CD8-positive, alpha-beta memory T cell (primary cell): ENCODE measurements at regions not wholly inside any gene's neighbourhood (a gene's known extent, or its start where the extent isn't known, plus 50 kb on each side); places are given as distances from the start of the nearest gene placed in this dataset.
"Not testable (repeated sequence)": the region's sequence is repeated elsewhere in the genome, so short reads cannot be mapped to it uniquely, and the experiment has no call there.

Experiments used
- CTCF ChIA-PET: fragments of 350-600 bp; sonication (Branson Sonifier 250); formaldehyde crosslinking; loops from one replicate; lab custom pipeline; 2021; ENCODE audit warnings: antibody characterized with exemption; lab: Charles Lee
- POLR2A ChIA-PET: fragments of 350-600 bp; sonication (Branson Sonifier 250); formaldehyde crosslinking; loops from one replicate; lab custom pipeline; 2021; ENCODE audit warnings: antibody characterized with exemption; lab: Charles Lee
- DNase-seq, 5 donors: peaks; one replicate each; pipeline versions ENCODE4 v3.0.0 to v3.0.0-alpha.2; 2020 to 2022; ENCODE audit warnings: mixed read lengths in 1 of 5
- H3K27ac ChIP-seq: one replicate; pipeline ENCODE4 v1.7.0; 2013; ENCODE audit warnings: low read depth, mild to moderate bottlenecking, low read length, moderate library complexity
- H3K27me3 ChIP-seq: 2 replicates; pipeline ENCODE4 v1.7.0; 2013; ENCODE audit warnings: low read length, mild to moderate bottlenecking; ENCODE audit not compliant: insufficient read depth, poor library complexity, severe bottlenecking
- H3K36me3 ChIP-seq: 2 replicates; pipeline ENCODE4 v1.7.0; 2013; ENCODE audit warnings: mild to moderate bottlenecking, low read length, moderate library complexity; ENCODE audit not compliant: insufficient read depth
- H3K4me1 ChIP-seq: 2 replicates; pipeline ENCODE4 v1.7.0; 2013; ENCODE audit warnings: mild to moderate bottlenecking, low read length, moderate library complexity; ENCODE audit not compliant: insufficient read depth
- H3K4me3 ChIP-seq: 2 replicates; pipeline ENCODE4 v1.7.0; 2013; ENCODE audit warnings: mild to moderate bottlenecking, low read length
- H3K9me3 ChIP-seq: 2 replicates; pipeline ENCODE4 v1.7.0; 2013; ENCODE audit warnings: mild to moderate bottlenecking, low read length
- H3K27ac Mint-ChIP-seq, 8 donors: one replicate each; pipeline ENCODE4 v1.8.0; 2020 to 2021; ENCODE audit warnings: mixed read lengths in 8 of 8, mild to moderate bottlenecking in 6 of 8, inconsistent platforms in 3 of 8, moderate library complexity in 3 of 8
- H3K27me3 Mint-ChIP-seq, 2 donors: one replicate each; pipeline ENCODE4 v1.8.0; 2020 to 2021; ENCODE audit warnings: mixed read lengths in 2 of 2, mild to moderate bottlenecking in 1 of 2, moderate library complexity in 1 of 2
- H3K36me3 Mint-ChIP-seq, 3 donors: one replicate each; pipeline ENCODE4 v1.8.0; 2020 to 2021; ENCODE audit warnings: mixed read lengths in 3 of 3, inconsistent platforms in 1 of 3, mild to moderate bottlenecking in 1 of 3
- H3K4me1 Mint-ChIP-seq, 3 donors: one replicate each; pipeline ENCODE4 v1.8.0; 2020 to 2021; ENCODE audit warnings: mixed read lengths in 3 of 3, inconsistent platforms in 1 of 3, mild to moderate bottlenecking in 1 of 3
- H3K4me3 Mint-ChIP-seq, 7 donors: one replicate each; pipeline ENCODE4 v1.8.0; 2020 to 2021; ENCODE audit warnings: mixed read lengths in 7 of 7, mild to moderate bottlenecking in 6 of 7, moderate library complexity in 4 of 7, inconsistent platforms in 2 of 7
- H3K9me3 Mint-ChIP-seq, 5 donors: one replicate each; pipeline ENCODE4 v1.8.0; 2020 to 2022; ENCODE audit warnings: mixed read lengths in 5 of 5, mild to moderate bottlenecking in 3 of 5, moderate library complexity in 2 of 5, inconsistent platforms in 1 of 5

DNA sequence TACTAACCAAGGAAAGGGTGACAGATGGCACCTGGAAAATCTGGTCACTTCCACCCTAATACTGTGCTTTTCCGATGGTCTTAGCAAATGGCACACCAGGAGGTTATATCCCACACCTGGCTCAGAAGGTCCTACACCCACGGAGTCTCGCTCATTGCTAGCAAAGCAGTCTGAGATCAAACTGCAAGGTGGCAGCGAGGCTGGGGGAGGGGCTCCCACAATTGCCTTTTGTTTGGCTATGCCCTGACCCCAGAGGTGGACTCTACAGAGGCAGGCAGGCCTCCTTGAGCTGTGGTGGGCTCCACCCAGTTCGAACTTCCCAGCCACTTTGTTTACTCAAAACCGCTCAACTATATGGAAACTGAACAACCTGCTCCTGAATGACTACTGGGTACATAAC is 50.3 kb upstream of the UGT2B15 start:
- H3K4me3 ChIP-seq, H3K36me3 Mint-ChIP-seq, H3K4me3 Mint-ChIP-seq, POLR2A ChIA-PET, H3K27ac ChIP-seq, H3K9me3 Mint-ChIP-seq, H3K4me1 ChIP-seq, H3K4me1 Mint-ChIP-seq, H3K27me3 Mint-ChIP-seq, H3K27ac Mint-ChIP-seq, CTCF ChIA-PET, DNase-seq, H3K36me3 ChIP-seq, H3K27me3 ChIP-seq, H3K9me3 ChIP-seq: not testable (repeated sequence)

DNA sequence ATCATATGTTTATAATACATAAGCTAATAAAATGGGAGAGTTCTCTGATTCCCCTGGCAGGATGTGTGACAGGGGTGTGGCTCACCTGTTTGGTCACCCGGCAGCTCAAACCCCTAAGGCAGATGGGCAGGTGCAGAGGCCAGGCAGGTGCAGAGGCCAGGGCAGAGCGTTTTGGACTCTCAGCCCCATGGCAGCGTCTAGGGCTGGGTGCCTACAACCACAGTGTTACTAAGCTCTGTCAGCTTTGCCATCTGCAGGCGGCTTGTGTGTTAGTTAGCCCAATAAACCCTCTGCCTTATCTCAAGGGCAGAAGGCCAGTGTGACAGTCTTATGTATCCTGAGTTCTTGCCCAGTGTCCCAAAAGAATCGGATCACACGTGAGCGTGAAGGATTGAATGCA is 54.0 kb upstream of the UGT2B15 start:
- Mint-ChIP-seq H3K4me3 (no peak overlapping the region), H3K27me3 (peaks cover 0 to under 1% of the 10 kb centered on the region in 2 donors), H3K9me3 (peaks cover 0 to 4% (median 0%) of the 10 kb centered on the region in 5 donors), H3K4me1 (no peaks in the 10 kb centered on the region), H3K36me3 (no peaks in the 10 kb centered on the region), H3K27ac (no peak overlapping the region)
- Histone ChIP-seq H3K4me3 (no peak overlapping the region), H3K4me1 (no peaks in the 10 kb centered on the region), H3K27me3 (no peaks in the 10 kb centered on the region), H3K27ac (no peak overlapping the region), H3K36me3 (no peaks in the 10 kb centered on the region), H3K9me3 (no peaks in the 10 kb centered on the region)
- ChIA-PET POLR2A (no interaction called here), CTCF (no interaction called here)
- no peak for DNase-seq

- Histone ChIP-seq H3K4me3 (no peak overlapping the region), H3K4me1 (no peaks in the 10 kb centered on the region), H3K9me3 (no peaks in the 10 kb centered on the region), H3K27ac (no peak overlapping the region), H3K36me3 (no peaks in the 10 kb centered on the region), H3K27me3 (no peaks in the 10 kb centered on the region)
- no peak for DNase-seq
- H3K4me3 Mint-ChIP-seq = no peak overlapping the region
- H3K27ac Mint-ChIP-seq = peak overlapping the region in 1 of 8 donors; percentile 65
- H3K27me3 Mint-ChIP-seq = peaks cover 0 to 4% of the 10 kb centered on the region in 2 donors
- no peaks in the 10 kb centered on the region for H3K4me1 Mint-ChIP-seq
- POLR2A ChIA-PET = no interaction called here
- H3K9me3 Mint-ChIP-seq = peaks cover 0 to 4% (median 0%) of the 10 kb centered on the region in 5 donors
- H3K36me3 Mint-ChIP-seq = no peaks in the 10 kb centered on the region
- CTCF ChIA-PET = no interaction called here
Observed at GRCh38 chr4:68724922-68725321, 54.5 kb upstream of the UGT2B15 start.

- Histone ChIP-seq H3K4me1 (no peaks in the 10 kb centered on the region), H3K27me3 (no peaks in the 10 kb centered on the region), H3K27ac (no peak overlapping the region), H3K4me3 (no peak overlapping the region), H3K36me3 (no peaks in the 10 kb centered on the region), H3K9me3 (no peaks in the 10 kb centered on the region)
- Mint-ChIP-seq H3K4me1 (no peaks in the 10 kb centered on the region), H3K4me3 (no peak overlapping the region), H3K27ac (no peak overlapping the region), H3K36me3 (no peaks in the 10 kb centered on the region), H3K9me3 (no peaks in the 10 kb centered on the region), H3K27me3 (peaks cover 2 to 4% of the 10 kb centered on the region in 2 donors)
- ChIA-PET POLR2A (no interaction called here), CTCF (no interaction called here)
- DNase-seq = no peak
Observed at GRCh38 chr4:68732653-68733466, 62.4 kb upstream of the UGT2B15 start.

GRCh38 chr4:68734095-68734494 is 63.6 kb upstream of the UGT2B15 start:
- Mint-ChIP-seq H3K27ac (no peak overlapping the region), H3K9me3 (peaks cover 0 to 2% (median 0%) of the 10 kb centered on the region in 5 donors), H3K4me1 (no peaks in the 10 kb centered on the region), H3K36me3 (no peaks in the 10 kb centered on the region), H3K4me3 (no peak overlapping the region), H3K27me3 (peaks cover 2 to 4% of the 10 kb centered on the region in 2 donors)
- Histone ChIP-seq H3K4me1 (no peaks in the 10 kb centered on the region), H3K36me3 (no peaks in the 10 kb centered on the region), H3K9me3 (no peaks in the 10 kb centered on the region), H3K27ac (no peak overlapping the region), H3K4me3 (no peak overlapping the region), H3K27me3 (no peaks in the 10 kb centered on the region)
- DNase-seq = no peak
- ChIA-PET POLR2A (no interaction called here), CTCF (no interaction called here)

DNA sequence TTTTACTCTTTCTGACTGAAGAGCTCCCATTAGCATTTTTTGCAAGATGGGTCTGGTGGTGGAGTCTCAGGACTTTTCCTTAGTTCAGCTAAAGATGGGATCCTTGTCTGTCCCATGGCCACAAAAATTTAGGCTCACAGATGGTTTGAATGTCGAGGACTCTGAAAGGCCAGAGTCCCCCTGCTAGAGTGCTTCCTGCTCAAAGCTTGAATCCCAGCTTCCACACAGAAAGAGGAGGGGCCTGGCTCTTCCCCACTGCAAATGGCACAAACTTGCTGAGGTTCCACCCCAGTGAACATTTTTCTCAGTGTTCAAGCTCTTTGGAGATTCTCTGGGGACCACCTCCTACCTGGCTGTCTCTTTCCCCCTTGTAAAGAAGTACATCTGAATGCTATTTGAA is 64.7 kb upstream of the UGT2B15 start:
- ChIA-PET CTCF (no interaction called here), POLR2A (no interaction called here)
- Mint-ChIP-seq H3K36me3 (no peaks in the 10 kb centered on the region), H3K27me3 (peaks cover 0 to 2% of the 10 kb centered on the region in 2 donors), H3K27ac (no peak overlapping the region), H3K4me3 (no peak overlapping the region), H3K4me1 (no peaks in the 10 kb centered on the region), H3K9me3 (peaks cover 0 to 2% (median 0%) of the 10 kb centered on the region in 5 donors)
- no peak for DNase-seq
- Histone ChIP-seq H3K27me3 (no peaks in the 10 kb centered on the region), H3K27ac (no peak overlapping the region), H3K4me3 (no peak overlapping the region), H3K36me3 (no peaks in the 10 kb centered on the region), H3K9me3 (no peaks in the 10 kb centered on the region), H3K4me1 (no peaks in the 10 kb centered on the region)

DNA sequence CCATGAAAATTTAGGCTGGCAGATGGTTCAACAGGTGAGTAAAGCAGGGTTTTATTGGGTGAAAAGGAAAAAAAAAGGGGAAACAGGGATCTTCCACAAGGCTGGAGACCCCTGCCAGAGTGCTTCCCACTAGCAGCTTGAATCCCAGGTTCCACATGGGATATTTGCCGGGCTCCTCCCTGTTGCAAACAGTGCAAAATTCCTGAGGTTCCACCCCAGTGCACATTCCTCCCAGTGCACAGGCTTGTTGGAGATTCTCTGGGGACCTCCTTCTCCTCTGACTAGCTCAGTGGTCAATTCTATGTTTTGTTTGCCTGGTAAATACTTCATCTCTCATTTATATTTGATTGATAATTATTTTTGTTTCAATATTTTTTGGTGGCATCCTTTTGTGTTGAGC is 66.4 kb upstream of the UGT2B15 start:
- ChIA-PET CTCF (no interaction called here), POLR2A (no interaction called here)
- H3K4me1 Mint-ChIP-seq = no peaks in the 10 kb centered on the region
- Histone ChIP-seq H3K9me3 (no peaks in the 10 kb centered on the region), H3K36me3 (no peaks in the 10 kb centered on the region), H3K27me3 (no peaks in the 10 kb centered on the region), H3K4me1 (no peaks in the 10 kb centered on the region), H3K27ac (no peak overlapping the region), H3K4me3 (no peak overlapping the region)
- peak overlapping the region in 1 of 8 donors; percentile 80 for H3K27ac Mint-ChIP-seq
- H3K4me3 Mint-ChIP-seq = no peak overlapping the region
- no peaks in the 10 kb centered on the region for H3K36me3 Mint-ChIP-seq
- peaks cover 0 to 2% (median 0%) of the 10 kb centered on the region in 5 donors for H3K9me3 Mint-ChIP-seq
- no peak for DNase-seq
- H3K27me3 Mint-ChIP-seq = no peaks in the 10 kb centered on the region

DNA sequence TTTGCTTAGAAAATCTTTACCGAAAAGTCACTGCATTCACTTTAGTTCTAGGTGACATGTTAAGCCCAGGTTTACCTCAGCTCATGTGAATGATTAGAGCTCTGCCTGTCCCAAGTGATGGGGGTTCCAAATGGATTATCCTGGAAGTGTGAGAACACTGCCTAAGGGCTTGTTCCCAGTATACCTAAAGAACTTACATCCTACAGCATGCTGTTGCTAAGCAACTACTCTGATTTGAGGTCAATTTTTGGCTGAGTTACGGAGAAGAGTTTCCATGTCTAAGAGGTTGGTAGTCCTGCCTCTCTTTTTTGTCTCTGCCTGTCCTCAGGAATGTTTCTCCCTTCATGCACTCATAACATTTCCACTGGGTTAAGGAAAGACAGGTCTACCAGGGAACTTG is 67.6 kb upstream of the UGT2B15 start:
- no peaks in the 10 kb centered on the region for H3K27me3 Mint-ChIP-seq
- H3K4me1 Mint-ChIP-seq = no peaks in the 10 kb centered on the region

More for the DNA sequence above, 67.6 kb upstream of the UGT2B15 start:
- Mint-ChIP-seq H3K36me3 (no peaks in the 10 kb centered on the region), H3K27ac (no peak overlapping the region), H3K9me3 (peaks cover 0 to 5% (median 4%) of the 10 kb centered on the region in 5 donors), H3K4me3 (no peak overlapping the region)
- H3K27ac ChIP-seq = no peak overlapping the region
- H3K4me3 ChIP-seq = no peak overlapping the region
- no peak for DNase-seq
- no peaks in the 10 kb centered on the region for H3K27me3 ChIP-seq
- no peaks in the 10 kb centered on the region for H3K9me3 ChIP-seq
- ChIA-PET POLR2A (no interaction called here), CTCF (no interaction called here)
- H3K36me3 ChIP-seq = no peaks in the 10 kb centered on the region
- H3K4me1 ChIP-seq = no peaks in the 10 kb centered on the region
